SK-N-SH treated with all-trans-retinoic acid at 6 μM for 48 hours (cell line): ENCODE measurements at regions not wholly inside any gene's neighbourhood (a gene's known extent, or its start where the extent isn't known, plus 50 kb on each side); places are given as distances from the start of the nearest gene placed in this dataset.

Experiments
- BACH2 ChIP-seq: fragments of 250-450 bp; sonication (Bioruptor Pico); IDR thresholded peaks from 2 replicates; pipeline ENCODE4 v1.9.0; 2021; ENCODE audit warnings: mild to moderate bottlenecking, borderline replicate concordance
- CSRNP3 ChIP-seq: fragments of 250-450 bp; sonication (Bioruptor Pico); IDR thresholded peaks from 2 replicates; pipeline ENCODE4 v1.5.1; 2021; ENCODE audit warnings: mild to moderate bottlenecking, moderate library complexity
- GLIS3 ChIP-seq: fragments of 250-450 bp; sonication (Bioruptor Pico); IDR thresholded peaks from 2 replicates; pipeline ENCODE4 v1.5.0; 2020; ENCODE audit warnings: mild to moderate bottlenecking, moderate library complexity
- OSR1 ChIP-seq: fragments of 250-450 bp; sonication (Bioruptor Pico); IDR thresholded peaks from 2 replicates; pipeline ENCODE4 v1.8.0; 2022; ENCODE audit warnings: moderate library complexity, mild to moderate bottlenecking, inconsistent platforms
- PPARA ChIP-seq: fragments of 250-450 bp; sonication (Bioruptor Pico); IDR thresholded peaks from 2 replicates; pipeline ENCODE4 v1.5.0; 2020; ENCODE audit warnings: mild to moderate bottlenecking, borderline replicate concordance
- RARB ChIP-seq: fragments of 250-450 bp; sonication (Bioruptor Pico); IDR thresholded peaks from 2 replicates; pipeline ENCODE4 v1.8.0; 2021; ENCODE audit warnings: mild to moderate bottlenecking, moderate library complexity
- SNAI2 ChIP-seq: fragments of 250-450 bp; sonication (Bioruptor Pico); IDR thresholded peaks from 2 replicates; pipeline ENCODE4 v1.5.0; 2020; ENCODE audit warnings: mild to moderate bottlenecking, moderate library complexity
- ZC3H10 ChIP-seq: fragments of 250-450 bp; sonication (Bioruptor Pico); IDR thresholded peaks from 2 replicates; pipeline ENCODE4 v1.5.1; 2021; ENCODE audit warnings: mild to moderate bottlenecking, moderate library complexity
- ZFP30 ChIP-seq: fragments of 450-650 bp; formaldehyde crosslinking; IDR thresholded peaks from 2 replicates; pipeline ENCODE4 v1.5.0; 2022; ENCODE audit warnings: mild to moderate bottlenecking, moderate library complexity
- TF ChIP-seq, protein P1 (sequence below): fragments of 250-450 bp; sonication (Bioruptor Pico); IDR thresholded peaks from 2 replicates; pipeline ENCODE4 v1.5.1; 2020; ENCODE audit warnings: low read depth, mild to moderate bottlenecking, moderate library complexity
- TF ChIP-seq, protein P2 (sequence below): fragments of 250-450 bp; sonication (Bioruptor Pico); IDR thresholded peaks from 2 replicates; pipeline ENCODE4 v1.8.0; 2020; ENCODE audit warnings: mild to moderate bottlenecking, moderate library complexity, borderline replicate concordance

GRCh38 chr13:89943139-89943538 is 1404.3 kb upstream of the MIR17HG start:
- no peak for TF ChIP-seq CSRNP3 (CRISPR knock-in tag)
- no peak for TF ChIP-seq ZC3H10 (CRISPR knock-in tag)
- TF ChIP-seq, protein P1, sequence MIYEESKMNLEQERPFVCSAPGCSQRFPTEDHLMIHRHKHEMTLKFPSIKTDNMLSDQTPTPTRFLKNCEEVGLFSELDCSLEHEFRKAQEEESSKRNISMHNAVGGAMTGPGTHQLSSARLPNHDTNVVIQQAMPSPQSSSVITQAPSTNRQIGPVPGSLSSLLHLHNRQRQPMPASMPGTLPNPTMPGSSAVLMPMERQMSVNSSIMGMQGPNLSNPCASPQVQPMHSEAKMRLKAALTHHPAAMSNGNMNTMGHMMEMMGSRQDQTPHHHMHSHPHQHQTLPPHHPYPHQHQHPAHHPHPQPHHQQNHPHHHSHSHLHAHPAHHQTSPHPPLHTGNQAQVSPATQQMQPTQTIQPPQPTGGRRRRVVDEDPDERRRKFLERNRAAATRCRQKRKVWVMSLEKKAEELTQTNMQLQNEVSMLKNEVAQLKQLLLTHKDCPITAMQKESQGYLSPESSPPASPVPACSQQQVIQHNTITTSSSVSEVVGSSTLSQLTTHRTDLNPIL (CRISPR knock-in tag): no peak
- TF ChIP-seq, protein P2, sequence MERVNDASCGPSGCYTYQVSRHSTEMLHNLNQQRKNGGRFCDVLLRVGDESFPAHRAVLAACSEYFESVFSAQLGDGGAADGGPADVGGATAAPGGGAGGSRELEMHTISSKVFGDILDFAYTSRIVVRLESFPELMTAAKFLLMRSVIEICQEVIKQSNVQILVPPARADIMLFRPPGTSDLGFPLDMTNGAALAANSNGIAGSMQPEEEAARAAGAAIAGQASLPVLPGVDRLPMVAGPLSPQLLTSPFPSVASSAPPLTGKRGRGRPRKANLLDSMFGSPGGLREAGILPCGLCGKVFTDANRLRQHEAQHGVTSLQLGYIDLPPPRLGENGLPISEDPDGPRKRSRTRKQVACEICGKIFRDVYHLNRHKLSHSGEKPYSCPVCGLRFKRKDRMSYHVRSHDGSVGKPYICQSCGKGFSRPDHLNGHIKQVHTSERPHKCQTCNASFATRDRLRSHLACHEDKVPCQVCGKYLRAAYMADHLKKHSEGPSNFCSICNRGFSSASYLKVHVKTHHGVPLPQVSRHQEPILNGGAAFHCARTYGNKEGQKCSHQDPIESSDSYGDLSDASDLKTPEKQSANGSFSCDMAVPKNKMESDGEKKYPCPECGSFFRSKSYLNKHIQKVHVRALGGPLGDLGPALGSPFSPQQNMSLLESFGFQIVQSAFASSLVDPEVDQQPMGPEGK (CRISPR knock-in tag): no peak
- no peak for TF ChIP-seq OSR1 (CRISPR knock-in tag)
- TF ChIP-seq GLIS3 (CRISPR knock-in tag): no peak
- no peak for TF ChIP-seq BACH2 (CRISPR knock-in tag)
- TF ChIP-seq RARB (CRISPR knock-in tag): no peak
- TF ChIP-seq PPARA: no peak
- no peak for TF ChIP-seq ZFP30 (CRISPR knock-in tag)
- no peak for TF ChIP-seq SNAI2 (CRISPR knock-in tag)
